Activated CD4-positive, CD25-positive, alpha-beta regulatory T cell (primary cell): ENCODE measurements at regions not wholly inside any gene's neighbourhood (a gene's known extent, or its start where the extent isn't known, plus 50 kb on each side); places are given as distances from the start of the nearest gene placed in this dataset.
"Not testable (repeated sequence)": the region's sequence is repeated elsewhere in the genome, so short reads cannot be mapped to it uniquely, and the experiment has no call there.

Source experiments
- DNase-seq, 4 experiments: peaks; one replicate each; lab custom pipeline; 2025; lab: John Stamatoyannopoulos, UW

DNA sequence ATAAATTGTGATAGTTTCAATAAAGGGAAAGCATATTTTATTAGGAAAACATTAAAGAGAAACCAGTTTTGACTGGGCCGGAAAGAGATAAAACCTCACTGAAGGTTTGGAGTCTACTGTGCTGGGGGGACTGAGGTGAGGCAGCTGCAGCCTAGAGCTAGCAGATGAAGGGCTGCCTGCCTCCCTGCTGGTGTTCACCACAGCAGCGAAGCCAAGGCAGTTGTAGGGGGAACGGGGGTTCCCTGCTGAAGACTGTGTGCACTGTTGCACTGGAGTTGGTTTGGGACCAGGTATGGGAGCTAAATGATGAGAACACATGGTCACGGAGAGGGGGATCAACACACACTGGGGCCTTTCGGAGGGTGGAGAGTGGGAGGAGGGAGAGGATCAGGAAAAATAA lies 546.5 kb upstream of the SMIM31 start:
- DNase-seq: no peak

DNA sequence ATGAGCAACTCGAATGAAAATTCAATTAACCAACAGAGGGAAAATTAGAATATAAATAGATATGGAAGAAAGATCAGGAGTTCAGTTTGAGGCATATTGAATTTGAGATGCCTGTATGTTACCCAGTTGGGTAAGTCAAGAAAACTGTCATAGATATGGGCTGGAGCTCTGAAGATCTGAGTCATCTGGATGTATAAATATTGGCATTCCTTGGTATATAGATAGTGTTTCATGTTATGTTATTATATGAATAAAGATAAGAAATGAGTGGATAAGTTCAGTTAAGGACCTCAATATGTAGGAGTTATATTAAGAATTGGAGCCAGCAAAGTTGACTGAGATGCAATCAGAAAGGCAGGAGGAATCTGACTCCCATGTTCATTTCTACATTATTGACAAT lies 543.6 kb upstream of the SMIM31 start:
- no peak for DNase-seq

GRCh38 chr4:164212134-164212533 lies 541.8 kb upstream of the SMIM31 start:
- DNase-seq: no peak

GRCh38 chr4:164212714-164213113 lies 541.2 kb upstream of the SMIM31 start:
- no peak for DNase-seq

- no peak for DNase-seq
Observed at GRCh38 chr4:164215113-164215741, 538.7 kb upstream of the SMIM31 start.

DNA sequence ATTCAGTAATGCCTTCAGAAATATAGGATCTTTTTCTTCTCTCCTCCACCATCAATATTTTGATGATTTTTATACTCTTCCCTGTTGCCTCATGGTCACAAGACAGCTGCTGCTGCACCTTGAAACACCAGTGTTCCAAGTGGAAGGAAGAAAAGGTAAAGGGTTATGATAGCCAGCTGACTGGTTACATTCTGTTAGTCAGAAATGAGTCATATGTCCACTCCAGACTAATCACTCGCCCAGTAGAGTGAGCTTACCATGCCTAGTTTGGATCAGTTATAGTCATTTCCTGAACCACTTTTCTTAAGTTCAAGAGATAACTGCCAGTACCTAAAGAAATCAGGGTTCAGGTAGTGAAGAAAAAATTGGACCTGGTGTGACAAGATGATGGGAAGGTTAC lies 532.3 kb upstream of the SMIM31 start:
- no peak for DNase-seq

- no peak for DNase-seq
Observed at GRCh38 chr4:164224871-164225270, 529.1 kb upstream of the SMIM31 start.

GRCh38 chr4:164229255-164229654 lies 524.7 kb upstream of the SMIM31 start:
- DNase-seq: no peak

- no peak for DNase-seq
Observed at GRCh38 chr4:164239433-164239832, 514.5 kb upstream of the SMIM31 start.

GRCh38 chr4:164239976-164240375 lies 514.0 kb upstream of the SMIM31 start:
- DNase-seq: no peak

- DNase-seq: no peak
Observed at GRCh38 chr4:164251257-164251656, 502.7 kb upstream of the SMIM31 start.

- no peak for DNase-seq
Observed at GRCh38 chr4:164252286-164252685, 501.6 kb upstream of the SMIM31 start.

- no peak for DNase-seq
Observed at GRCh38 chr4:164261831-164262230, 492.1 kb upstream of the SMIM31 start.

DNA sequence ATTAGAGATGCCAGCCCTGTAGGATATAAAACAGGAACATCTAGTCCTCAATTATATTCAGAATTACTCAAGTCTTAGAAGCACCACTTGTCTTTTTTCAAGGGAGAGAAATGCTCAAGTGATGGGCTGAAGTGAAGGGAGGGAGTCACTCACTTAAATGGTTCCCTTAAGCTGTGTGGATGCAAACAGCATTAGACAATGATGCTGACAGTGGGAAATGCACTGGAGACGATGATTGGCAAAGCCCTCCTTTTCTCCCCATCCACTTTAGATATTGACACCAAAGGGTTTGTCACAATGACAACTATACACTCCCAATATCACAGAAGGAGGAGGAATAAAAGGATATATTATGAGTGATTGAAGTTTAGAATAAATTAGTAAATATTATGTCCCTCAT lies 491.4 kb upstream of the SMIM31 start:
- not testable (repeated sequence) for DNase-seq

- not testable (repeated sequence) for DNase-seq
Observed at GRCh38 chr4:164277414-164277813, 476.5 kb upstream of the SMIM31 start.

DNA sequence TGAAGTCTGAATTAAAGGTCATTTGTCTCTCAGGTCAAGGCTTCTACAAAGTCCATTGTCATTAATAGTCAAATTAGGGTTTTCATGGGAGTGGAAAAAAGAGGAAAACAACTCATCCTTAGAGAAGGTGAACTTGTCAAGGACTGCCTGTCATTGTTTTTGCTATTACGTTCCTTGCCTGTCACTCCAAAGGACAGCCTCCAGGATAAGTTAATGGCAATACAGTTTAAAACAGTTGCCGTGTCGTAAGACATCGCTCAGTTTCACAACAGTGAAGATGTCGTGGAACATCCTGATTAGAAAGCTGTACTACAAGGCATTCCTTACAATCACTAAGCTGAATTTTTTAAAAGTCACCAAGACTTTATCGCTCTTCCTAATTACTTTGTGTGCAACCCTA lies 466.8 kb upstream of the SMIM31 start:
- no peak for DNase-seq

GRCh38 chr4:164288578-164288977 lies 465.4 kb upstream of the SMIM31 start:
- DNase-seq: no peak

GRCh38 chr4:164293203-164293602 lies 460.7 kb upstream of the SMIM31 start:
- DNase-seq: no peak

DNA sequence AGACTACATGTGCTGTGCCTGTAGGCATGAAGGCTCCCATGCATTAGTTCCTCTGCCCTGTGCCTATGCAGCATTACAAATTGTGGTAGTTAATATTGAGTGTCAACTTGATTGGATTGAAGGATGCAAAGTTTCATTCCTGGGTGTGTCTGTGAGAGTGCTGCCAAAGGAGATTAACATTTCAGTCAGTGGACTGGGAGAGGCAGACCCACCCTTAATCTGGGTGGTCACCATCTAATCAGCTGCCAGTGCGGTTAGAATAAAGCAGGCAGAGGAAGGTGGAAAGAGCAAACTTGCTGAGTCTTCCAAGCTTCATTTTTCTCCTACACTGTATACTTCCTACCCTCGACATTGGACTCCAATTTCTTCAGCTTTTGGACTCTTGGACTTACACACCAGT lies 460.2 kb upstream of the SMIM31 start:
- no peak for DNase-seq

- DNase-seq: no peak
Observed at GRCh38 chr4:164301430-164301829, 452.5 kb upstream of the SMIM31 start.

DNA sequence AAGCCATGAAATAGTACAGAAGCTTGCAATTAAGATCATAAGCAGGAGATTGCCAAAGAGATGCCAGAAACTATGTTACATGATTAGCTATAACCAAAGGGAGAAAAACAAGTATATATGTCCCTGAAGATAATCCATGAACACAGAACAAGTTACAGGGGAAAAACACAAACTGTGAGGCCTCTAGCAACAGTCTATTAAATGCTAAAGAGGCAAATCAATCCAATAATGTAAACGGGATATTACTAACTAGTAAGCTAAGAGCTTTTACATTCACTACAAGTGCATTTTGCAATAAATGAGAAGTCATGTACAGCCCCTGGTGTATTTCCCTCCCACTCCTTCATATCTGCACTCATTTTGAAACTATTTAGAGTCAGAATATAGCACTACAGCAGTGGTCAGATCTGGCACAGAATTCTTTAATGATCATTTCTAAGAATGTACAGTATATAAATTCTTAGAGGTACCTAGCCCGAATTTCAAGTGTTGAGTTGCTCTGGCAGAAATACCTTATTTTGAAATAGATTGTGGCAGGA lies 449.8 kb upstream of the SMIM31 start:
- no peak for DNase-seq

- no peak for DNase-seq
Observed at GRCh38 chr4:164304861-164305260, 449.1 kb upstream of the SMIM31 start.

- DNase-seq: no peak
Observed at GRCh38 chr4:164307262-164307661, 446.7 kb upstream of the SMIM31 start.

DNA sequence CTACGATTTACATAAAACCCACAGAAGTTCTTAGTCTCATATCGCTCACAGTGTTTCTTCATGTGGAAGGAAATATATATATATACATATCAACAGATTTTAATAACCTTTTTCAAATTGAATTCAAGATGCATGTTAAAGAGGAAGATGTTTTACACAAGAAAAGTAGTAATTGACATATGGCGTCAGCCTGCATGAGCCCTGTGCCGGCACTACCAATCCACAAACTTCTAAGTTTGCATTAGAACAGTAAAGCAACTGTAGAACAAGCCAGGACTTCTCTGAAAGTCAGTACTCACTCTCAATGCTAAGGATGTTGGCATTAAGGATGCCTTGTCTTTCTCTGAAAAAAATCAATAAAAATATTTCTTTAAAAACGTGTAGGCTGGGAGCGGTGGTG lies 441.3 kb upstream of the SMIM31 start:
- DNase-seq: no peak
